Islet of Langerhans (tissue), 1 donor: ENCODE measurements at regions not wholly inside any gene's neighbourhood (a gene's known extent, or its start where the extent isn't known, plus 50 kb on each side); places are given as distances from the start of the nearest gene placed in this dataset.

Source experiments
- FAIRE-seq: peaks from one replicate; lab custom pipeline; 2011; peaks lifted over from hg19 to GRCh38; lab: Jason Lieb, UNC

DNA sequence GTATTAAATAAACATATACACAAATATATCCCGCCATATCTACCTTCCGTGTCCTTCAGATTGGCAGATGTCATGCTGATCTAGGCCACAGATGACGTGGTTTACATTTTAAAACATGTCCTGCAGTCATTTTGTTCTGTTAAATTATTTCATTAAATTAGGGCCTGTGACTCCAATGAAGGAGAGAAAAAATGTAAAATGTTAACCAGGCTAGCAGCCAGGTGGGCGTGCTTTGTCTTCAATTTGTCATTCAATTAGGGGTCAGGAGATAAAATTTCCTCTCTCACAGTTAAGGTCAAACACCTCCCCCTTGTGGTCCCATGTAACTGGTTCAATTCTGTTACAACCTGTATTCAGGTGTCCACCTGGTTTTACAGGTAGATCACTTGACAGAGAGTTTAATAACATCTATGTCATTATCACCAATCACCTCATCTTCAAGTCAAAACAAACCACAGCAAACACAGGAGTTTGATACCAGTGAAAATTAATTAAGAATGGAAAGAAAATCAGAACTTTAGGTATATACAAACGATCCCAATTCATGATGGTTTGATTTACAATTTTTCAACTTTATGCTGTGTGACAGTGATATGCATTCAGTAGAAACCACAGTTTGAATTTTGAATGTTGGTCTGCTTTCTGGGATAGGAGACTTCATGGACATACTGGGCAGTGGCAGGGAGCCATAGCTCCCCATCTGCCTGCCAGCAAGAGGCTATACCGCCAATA lies 339.4 kb downstream of the CMPK2 start:
- FAIRE-seq = peak; percentile 92

DNA sequence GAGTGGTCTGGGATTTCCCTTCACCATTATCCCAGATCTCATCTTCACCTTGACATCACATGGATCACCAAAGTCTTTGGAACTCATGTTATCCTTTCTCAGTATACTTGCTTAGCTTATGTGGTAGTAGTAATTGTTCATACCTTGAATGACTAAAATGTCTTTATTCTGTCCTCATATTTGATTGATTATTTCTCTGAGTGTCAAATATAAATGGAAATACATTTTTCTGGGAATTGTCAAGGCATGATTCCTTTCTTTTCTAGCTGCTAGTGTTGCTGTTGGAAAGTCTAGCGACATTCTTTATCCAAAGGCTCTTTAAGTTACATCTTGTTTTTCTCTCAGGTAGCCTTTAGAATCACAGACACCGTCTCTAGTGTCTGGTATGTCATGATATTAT lies 334.4 kb downstream of the CMPK2 start:
- FAIRE-seq = no peak

DNA sequence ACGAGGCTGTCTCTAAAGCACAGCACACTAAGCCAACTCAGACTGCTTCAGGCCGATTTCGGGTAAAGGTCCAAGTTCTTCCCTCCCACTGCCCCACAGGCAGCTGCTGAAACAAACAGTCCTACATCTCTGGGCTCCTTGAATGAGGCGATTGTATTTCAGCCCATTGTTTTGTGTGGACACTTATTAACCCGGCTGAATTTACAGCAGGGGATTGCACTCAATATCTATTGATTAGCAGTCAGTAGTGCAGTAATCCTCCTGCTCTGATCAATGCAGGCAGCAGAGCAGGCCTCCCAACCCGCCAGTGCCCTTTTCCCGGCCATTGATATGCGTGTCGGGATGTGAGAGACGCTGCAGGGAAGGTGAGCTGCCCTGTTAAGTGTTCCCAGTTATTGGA lies 330.1 kb downstream of the CMPK2 start:
- no peak for FAIRE-seq

DNA sequence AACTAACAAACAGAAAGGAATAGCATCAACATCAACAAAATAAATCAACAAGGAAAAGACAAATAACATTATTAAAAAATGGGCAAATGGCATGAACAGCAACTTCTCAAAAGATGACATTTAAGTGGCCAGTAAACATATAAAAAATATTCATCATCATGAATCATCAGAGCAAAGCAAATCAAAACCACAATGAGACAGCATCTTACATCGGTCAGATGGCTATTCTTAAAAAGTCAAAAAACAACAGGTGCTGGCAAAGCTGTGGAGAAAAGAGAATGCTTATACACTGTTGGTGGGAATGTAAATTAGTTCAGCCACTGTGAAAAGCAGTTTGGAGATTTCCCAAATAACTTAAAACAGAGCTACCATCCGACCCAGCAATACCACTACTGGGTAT lies 327.1 kb downstream of the CMPK2 start:
- FAIRE-seq = no peak

DNA sequence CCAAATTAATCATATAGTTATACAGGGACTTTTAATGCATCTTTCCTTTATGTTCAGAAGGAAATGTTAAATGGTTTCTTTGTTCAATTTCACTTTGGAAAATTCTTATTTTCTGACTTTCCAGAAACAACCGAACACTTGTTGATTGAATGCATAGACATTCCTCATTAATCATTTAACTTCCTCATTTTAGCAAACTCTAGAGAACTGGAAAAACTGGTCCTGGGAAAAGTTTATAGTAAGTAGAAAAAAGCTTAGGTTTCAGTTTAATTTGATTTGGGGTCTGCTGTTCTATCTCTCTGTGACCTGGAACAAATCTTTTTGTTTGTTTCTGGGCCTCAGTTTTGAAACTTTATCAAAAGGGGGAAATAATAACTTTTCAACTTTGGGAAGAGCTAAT lies 320.4 kb downstream of the CMPK2 start:
- FAIRE-seq = peak; percentile 17

DNA sequence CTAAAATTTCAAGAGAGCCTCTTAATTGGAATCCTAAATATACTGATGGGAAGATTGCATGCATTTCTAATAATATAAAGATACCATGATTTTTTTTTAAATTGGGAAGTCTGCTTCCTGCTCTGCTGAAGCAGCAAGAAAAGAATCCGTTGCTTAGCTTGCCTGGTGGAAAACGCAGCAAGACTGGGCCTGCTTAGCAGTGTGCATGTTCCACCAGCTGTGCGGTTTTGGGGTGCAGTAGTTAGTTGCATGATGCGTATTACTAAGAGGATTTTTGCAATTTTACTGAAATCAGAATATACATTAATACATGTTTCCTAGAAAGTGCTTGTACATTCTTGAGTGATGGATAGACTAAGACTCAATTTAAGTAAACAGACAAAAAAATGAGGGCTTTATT lies 319.9 kb downstream of the CMPK2 start:
- FAIRE-seq = no peak

DNA sequence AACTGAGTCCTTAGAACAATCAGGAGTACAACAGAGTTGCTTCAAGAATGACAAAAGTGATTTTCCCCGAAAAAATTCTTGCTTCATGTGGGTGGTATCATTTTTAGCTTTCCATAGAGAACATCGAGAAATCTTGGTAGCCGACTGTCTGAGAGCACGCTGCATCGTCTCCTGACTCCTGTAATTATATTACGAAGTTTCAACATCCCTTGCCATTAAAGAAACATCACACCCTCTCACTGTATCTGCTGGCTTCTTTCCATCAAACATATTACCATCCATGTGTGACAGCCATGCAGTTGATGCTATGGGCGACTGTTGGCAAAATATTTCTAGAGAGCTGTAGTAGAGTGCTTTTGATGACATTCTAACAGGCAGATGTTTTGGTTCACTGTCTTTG lies 311.2 kb downstream of the CMPK2 start:
- no peak for FAIRE-seq

DNA sequence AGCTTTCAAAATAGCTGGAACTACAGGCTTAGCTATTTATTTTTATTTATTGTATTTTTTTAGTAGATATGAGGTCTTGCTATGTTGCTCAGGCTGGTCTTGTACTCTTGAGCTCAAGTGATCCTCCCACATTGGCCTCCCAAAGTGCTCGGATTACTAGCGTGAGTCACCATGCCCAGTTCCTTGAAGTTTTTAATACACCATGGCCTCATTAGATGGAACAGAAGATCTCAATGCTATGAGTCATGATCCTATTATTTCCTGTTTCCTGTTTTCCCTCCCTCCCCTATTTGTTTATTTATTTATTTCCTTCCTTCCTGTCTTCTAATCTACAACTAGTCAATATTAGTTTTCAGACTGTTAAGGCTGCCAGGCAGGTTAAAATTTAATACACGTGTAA lies 309.0 kb downstream of the CMPK2 start:
- FAIRE-seq = peak; percentile 24

DNA sequence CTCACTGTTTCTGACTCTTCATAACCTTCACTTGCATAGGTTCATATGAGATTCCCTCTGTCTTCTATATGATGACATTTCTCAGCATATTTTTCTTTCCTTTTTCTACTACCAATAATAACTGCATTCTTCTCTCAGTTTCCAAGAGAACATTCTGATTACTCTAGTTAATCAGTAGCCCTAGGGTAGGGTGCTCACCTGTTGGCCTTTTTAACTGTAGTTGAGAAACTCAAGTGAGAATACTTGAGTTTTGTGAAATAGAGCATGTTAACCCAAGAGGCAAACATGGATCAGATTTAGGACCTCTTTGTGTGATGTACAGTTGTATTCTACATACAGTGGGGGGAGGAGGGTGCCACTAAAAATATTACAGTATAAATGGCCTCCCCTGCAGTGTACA lies 308.0 kb downstream of the CMPK2 start:
- no peak for FAIRE-seq

DNA sequence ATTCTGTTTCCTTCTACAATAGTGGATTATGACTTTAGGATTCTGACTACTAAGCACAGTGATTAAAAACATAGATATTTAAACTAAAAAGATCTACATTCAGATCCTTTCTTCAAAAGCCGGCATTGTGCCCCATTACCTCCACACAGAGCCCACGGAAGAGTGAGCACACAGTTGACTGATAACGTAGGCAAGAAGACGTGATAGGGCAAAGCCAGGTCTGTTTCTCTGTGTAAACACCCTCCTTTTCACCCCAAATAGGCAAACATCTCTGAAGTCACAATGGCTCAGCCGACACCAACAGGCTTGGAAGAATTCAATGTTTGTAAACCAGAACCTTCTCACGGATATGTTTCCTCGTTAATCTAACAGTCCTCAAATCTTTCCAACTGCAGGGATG lies 302.9 kb downstream of the CMPK2 start:
- peak; percentile 95 for FAIRE-seq

DNA sequence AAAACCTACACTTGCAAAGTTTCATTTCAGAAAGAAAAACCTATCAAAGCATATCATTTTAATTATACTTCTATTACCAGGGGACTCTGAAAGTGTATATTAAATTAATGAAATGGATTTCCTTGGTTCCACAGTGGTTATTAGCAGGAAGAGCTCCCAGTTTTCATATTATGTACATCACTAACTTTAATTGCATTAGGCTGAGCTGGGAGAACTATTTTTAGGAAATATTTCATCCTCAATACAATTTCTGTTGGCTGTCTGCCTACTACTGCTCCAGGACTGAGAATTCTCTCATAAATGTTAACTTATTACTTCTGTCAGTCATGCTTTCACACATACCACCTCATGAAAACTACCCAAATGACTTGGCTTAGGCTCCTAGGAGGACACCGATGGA lies 301.4 kb downstream of the CMPK2 start:
- FAIRE-seq = peak; percentile 9

DNA sequence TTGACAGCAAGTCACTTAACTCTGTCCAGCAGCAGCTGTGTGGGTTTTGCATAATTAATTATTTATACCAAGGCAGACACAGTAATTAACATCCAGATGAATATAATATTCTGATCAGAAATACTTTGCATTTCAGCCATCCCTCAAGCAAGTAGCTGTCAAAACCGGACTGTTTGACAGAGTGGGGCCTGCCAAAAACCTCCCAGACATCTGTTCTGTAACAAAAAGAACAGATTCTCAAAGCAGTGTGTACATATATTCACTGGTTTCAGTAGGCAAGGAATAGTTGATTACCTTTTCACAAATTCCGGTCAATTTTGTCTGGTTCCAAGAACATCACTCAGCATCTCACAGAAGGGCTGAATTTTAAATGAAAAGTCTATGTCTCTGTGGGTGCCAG lies 291.6 kb downstream of the CMPK2 start:
- no peak for FAIRE-seq

DNA sequence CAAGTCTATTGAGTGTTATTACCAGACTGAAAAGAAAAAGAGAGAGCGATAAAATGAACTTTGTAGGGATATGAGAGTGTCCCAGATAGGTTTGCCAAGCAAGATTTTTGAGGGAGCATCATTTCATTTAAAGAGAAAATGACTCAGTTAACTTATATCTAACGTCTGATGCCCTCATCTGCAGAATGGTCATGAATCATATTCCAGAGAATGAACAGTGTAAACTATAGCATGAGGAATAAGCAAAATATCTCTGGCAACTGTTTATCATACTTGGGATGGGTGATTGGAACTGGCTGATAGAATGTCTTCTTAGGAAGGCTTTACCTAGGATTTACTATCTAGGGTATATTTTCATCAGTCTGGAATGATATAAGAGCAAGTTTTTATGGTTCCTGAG lies 289.4 kb downstream of the CMPK2 start:
- FAIRE-seq = no peak

DNA sequence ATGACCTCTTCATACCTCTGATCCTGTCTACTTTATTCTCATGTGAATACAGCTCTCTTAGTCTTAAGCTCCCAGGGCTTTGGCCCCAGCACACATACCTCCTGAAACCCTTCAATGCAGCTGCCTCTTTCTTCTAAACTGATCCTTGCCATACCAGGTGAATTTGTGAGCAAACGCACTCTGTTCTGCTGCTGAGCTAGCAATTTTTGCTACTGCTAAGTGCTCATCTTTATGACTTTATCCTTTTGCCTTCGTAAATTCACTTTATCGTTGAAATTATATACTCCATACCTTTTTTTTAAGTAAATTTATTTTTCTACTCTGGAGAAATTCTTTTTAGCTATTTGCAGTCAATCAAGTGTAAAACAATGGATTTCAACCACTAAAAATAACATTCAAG lies 287.7 kb downstream of the CMPK2 start:
- peak; percentile 66 for FAIRE-seq

DNA sequence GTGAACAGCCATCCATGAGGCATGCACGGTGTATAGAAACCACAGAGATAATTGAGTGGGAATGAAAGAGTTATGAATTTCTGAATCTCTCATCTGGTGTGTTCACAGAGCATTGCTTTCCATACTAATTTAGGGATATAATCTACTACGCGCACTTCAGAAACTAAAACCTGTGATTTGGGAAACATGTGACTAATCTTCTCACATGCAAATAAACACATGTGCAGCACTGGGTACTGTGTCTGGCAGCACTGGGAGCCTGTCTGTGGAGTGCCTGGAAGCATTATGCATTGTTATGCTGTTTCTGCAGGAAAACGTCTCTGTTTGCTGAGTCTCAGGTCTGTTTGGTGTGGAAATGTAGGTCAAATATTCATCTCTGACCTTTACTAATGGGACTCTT lies 287.3 kb downstream of the CMPK2 start:
- FAIRE-seq = peak; percentile 5

DNA sequence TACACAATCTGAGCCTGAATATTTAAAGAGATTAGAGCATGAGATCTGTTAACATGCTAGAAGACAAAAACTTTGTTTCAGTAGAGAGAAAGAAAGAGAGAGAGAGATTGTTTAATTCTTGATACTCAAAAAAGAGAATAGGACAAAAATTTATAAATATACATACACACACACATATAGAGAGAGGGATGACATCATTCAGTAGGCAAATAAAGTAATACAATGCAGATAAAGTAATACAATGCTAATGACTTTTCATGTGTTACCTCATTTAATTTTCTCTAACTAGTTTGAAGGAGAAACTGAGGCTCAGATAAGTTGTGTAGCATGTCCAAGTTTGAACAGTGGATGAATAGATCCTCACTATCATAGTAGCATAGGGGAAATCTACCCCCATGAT lies 286.4 kb downstream of the CMPK2 start:
- FAIRE-seq = no peak

DNA sequence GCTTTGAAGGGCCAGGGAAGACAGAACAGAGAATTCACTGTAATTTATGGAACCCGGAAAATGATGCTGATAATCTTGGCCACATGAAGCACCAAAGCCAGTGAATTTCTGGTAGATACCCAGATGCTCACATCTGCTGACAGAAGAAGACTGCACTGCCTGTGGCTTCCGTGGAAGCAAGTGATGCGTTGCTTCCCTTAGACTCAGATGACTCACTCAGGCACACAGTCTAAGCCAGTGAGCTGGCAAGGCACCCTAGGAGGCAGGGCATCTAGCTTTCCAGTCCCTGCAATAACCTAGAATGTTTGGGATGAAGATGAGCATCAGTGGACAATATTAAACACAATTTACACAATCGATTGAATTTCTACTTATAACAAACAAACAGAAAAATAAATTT lies 284.7 kb downstream of the CMPK2 start:
- no peak for FAIRE-seq

DNA sequence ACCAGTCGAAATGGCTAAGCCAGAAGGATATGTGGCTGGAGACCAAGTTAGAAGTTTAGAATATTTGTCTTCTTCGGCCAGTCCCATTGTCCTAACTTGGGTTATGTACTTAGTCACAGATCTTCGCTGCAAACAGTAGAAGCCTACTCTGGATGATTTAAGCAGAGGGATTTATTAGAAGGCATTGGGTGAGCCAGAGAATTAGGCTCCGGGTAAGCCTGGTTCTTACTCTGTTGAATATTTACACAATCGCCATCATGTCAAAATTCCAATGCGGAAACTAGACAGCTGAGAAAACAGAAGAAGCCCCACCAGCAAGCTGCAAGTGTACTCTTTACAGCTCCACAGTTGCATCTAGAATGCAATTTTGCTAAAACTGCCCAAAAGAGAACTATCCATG lies 276.6 kb downstream of the CMPK2 start:
- FAIRE-seq = no peak

DNA sequence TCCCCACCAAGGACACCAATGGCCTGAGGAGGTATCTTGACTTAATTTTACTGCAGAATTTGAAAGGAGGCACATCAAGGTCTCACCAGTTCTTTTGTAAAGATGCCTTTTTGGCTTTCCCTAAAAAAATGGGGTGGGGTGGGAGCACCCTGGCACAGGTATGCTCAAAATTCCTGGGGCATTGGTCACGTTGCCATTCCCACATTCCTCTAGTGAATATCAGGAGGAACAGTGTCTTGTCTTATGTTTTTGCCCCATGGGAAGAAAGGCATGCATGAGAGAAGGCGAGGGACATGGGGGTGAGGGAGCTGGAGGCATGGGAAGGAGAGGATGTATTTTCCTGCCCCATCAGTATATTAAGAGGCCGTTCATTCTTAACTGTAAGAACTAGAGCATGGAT lies 275.3 kb downstream of the CMPK2 start:
- no peak for FAIRE-seq

DNA sequence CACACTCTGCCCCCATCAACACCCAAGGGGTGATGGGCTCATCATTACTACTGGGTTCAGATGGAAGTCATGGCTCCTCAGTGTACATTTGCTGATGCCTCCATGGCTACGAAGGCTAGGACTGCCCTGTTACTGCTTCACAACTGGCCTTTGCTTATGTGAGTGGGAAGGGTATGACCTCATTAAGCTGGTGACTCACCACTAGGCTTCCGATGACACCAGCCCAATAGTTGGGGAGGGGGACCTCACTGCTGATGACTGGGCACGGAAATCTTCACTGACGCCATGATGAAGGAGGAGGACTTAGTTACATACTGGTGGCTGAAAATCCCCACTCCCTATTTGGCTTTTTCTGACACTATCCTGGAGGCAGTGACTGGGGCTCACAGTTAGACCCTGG lies 263.2 kb downstream of the CMPK2 start:
- no peak for FAIRE-seq

DNA sequence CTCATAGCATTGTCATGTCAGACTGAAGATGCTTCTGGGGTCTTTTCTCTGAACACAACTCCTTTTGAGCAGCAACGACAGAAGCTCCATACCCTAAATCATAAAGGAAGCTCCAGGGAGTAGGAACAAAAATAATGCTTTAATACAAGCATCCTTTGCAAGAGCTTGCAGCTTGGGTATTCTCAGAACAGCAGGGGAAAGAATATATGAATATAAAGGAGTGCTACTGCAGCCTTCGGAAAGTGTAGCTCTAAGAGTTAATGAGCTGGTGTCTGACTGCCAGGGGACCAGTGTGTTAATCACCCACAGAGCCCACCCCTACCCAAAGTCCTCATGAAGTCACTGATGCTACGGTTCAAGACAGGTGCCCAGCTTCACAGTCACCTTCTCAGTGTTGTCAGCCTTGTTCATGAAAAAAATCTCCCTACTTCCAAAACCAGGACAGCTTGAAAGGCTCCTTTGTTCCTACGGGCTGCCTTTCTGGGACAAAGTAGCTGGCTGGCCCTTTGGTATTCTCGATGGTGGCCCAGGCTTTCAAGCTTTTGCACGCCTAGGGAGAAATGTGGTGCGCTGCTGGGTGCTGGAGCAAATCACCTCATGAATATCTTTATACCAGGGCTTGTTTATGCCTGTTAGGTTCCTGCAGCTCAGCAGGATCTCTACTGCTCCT lies 259.7 kb downstream of the CMPK2 start:
- no peak for FAIRE-seq

DNA sequence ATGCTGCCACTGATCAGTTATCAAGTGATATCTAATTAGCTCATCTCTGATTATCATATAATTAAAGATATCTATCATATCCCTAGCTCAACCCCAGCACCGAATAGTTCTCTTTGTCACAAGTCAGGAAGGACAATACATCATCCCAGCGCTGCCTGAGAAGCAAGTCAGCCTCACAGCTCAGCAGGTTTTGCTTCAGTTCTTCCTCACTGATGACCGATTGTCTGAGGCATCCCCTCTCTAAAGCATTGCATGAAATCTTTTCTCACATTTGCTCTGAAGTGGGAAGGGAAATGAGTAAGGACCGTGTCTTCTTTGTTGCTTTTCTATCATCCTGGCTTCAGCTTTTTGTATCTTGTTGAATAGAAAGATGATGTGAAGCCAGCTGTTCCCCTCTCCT lies 247.9 kb downstream of the CMPK2 start:
- FAIRE-seq = no peak

DNA sequence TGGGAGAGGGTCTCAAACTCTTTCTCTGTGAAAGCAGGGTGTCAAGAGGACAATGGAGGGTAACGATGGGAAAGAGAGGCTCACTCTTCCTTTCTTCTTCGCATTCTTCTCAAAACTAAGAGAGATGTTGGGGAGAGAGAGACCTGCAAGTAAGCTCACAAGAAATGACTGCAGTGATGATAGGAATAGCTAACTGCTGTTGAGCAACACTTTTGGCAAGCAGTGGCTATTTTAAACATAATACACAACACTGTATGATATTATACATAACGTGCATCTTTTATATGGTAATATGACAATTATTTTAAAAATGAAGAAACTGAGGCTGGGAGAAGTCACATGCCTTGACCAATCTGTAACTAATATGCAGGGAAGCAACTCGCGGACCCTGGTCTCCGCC lies 247.5 kb downstream of the CMPK2 start:
- FAIRE-seq = no peak

DNA sequence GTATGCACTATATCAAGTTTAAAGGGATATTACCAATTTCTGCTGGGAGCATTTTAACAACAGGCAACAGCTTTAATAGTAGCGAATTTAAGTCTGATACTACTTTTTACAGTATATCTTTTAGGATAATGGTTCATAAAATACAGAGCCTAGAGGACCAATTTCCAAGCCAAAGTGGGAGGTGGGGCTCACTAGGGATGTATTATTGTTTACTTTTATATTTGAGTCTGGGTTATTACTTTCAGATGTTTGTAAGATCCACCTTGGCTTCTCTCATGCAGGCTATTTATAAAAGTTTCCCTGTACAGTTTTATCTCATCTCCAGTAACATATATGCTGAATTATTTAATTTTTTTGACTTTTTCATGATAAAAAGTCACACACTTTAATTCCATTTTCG lies 242.0 kb downstream of the CMPK2 start:
- no peak for FAIRE-seq
